ENCODE measurements at regions not wholly inside any gene's neighbourhood (a gene's known extent, or its start where the extent isn't known, plus 50 kb on each side); places are given as distances from the start of the nearest gene placed in this dataset.
"Not testable (repeated sequence)": the region's sequence is repeated elsewhere in the genome, so short reads cannot be mapped to it uniquely, and the experiment has no call there.

- H3K36me3 ChIP-seq = no peaks in the 10 kb centered on the region
- no peak overlapping the region for H3K4me3 ChIP-seq
- no peak for DNase-seq
- H3K4me1 ChIP-seq = no peaks in the 10 kb centered on the region
- no peak overlapping the region for H3K27ac ChIP-seq
- no peaks in the 10 kb centered on the region for H3K27me3 ChIP-seq
- no peaks in the 10 kb centered on the region for H3K9me3 ChIP-seq (replicated peaks)
Measured at GRCh38 chr4:148557793-148558192, 115.6 kb upstream of the NR3C2 start.

GRCh38 chr4:148550788-148551187 is 108.6 kb upstream of the NR3C2 start:
- no peaks in the 10 kb centered on the region for H3K9me3 ChIP-seq (replicated peaks)
- H3K4me1 ChIP-seq = no peaks in the 10 kb centered on the region
- no peak for DNase-seq
- no peaks in the 10 kb centered on the region for H3K36me3 ChIP-seq
- no peaks in the 10 kb centered on the region for H3K27me3 ChIP-seq
- H3K4me3 ChIP-seq = no peak overlapping the region
- no peak overlapping the region for H3K27ac ChIP-seq

- DNase-seq = no peak
Measured at GRCh38 chr4:148542922-148543623, 100.9 kb upstream of the NR3C2 start.

GRCh38 chr4:148540622-148541326 is 98.6 kb upstream of the NR3C2 start:
- no peaks in the 10 kb centered on the region for H3K9me3 ChIP-seq (replicated peaks)
- no peak for DNase-seq
- H3K36me3 ChIP-seq = no peaks in the 10 kb centered on the region
- no peaks in the 10 kb centered on the region for H3K4me1 ChIP-seq
- no peaks in the 10 kb centered on the region for H3K27me3 ChIP-seq
- H3K27ac ChIP-seq = no peak overlapping the region
- no peak overlapping the region for H3K4me3 ChIP-seq

More at GRCh38 chr4:148542922-148543623, 100.9 kb upstream of the NR3C2 start:
- Histone ChIP-seq H3K27ac (no peak overlapping the region), H3K4me1 (no peaks in the 10 kb centered on the region), H3K27me3 (no peaks in the 10 kb centered on the region), H3K9me3 (replicated peaks) (no peaks in the 10 kb centered on the region), H3K4me3 (no peak overlapping the region), H3K36me3 (no peaks in the 10 kb centered on the region)

- no peak for DNase-seq
- Histone ChIP-seq H3K27ac (no peak overlapping the region), H3K36me3 (no peaks in the 10 kb centered on the region), H3K27me3 (no peaks in the 10 kb centered on the region), H3K9me3 (replicated peaks) (no peaks in the 10 kb centered on the region), H3K4me1 (no peaks in the 10 kb centered on the region), H3K4me3 (no peak overlapping the region)
Measured at GRCh38 chr4:148539387-148539786, 97.2 kb upstream of the NR3C2 start.

- H3K4me3 ChIP-seq; H3K9me3 ChIP-seq (replicated peaks); H3K27me3 ChIP-seq; DNase-seq; H3K4me1 ChIP-seq; H3K27ac ChIP-seq; H3K36me3 ChIP-seq: not testable (repeated sequence)
Measured at GRCh38 chr4:148533851-148534250, 91.6 kb upstream of the NR3C2 start.

- no peak for DNase-seq
- no peaks in the 10 kb centered on the region for H3K36me3 ChIP-seq
- no peak overlapping the region for H3K27ac ChIP-seq
- no peaks in the 10 kb centered on the region for H3K27me3 ChIP-seq
- H3K4me3 ChIP-seq = no peak overlapping the region
- H3K4me1 ChIP-seq = no peaks in the 10 kb centered on the region
- no peaks in the 10 kb centered on the region for H3K9me3 ChIP-seq (replicated peaks)
Measured at GRCh38 chr4:148530114-148530513, 87.9 kb upstream of the NR3C2 start.

- Histone ChIP-seq H3K4me1 (no peaks in the 10 kb centered on the region), H3K27ac (no peak overlapping the region), H3K36me3 (no peaks in the 10 kb centered on the region), H3K27me3 (no peaks in the 10 kb centered on the region), H3K9me3 (replicated peaks) (no peaks in the 10 kb centered on the region), H3K4me3 (no peak overlapping the region)
- no peak for DNase-seq
Measured at GRCh38 chr4:148527571-148527970, 85.4 kb upstream of the NR3C2 start.

- Histone ChIP-seq H3K4me3 (no peak overlapping the region), H3K4me1 (no peaks in the 10 kb centered on the region), H3K9me3 (replicated peaks) (no peaks in the 10 kb centered on the region), H3K27me3 (no peaks in the 10 kb centered on the region), H3K27ac (no peak overlapping the region), H3K36me3 (no peaks in the 10 kb centered on the region)
- DNase-seq = no peak
Measured at GRCh38 chr4:148522995-148523394, 80.8 kb upstream of the NR3C2 start.

GRCh38 chr4:148515248-148515647 is 73.0 kb upstream of the NR3C2 start:
- Histone ChIP-seq H3K27ac (no peak overlapping the region), H3K4me3 (no peak overlapping the region), H3K4me1 (no peaks in the 10 kb centered on the region), H3K27me3 (no peaks in the 10 kb centered on the region), H3K9me3 (replicated peaks) (no peaks in the 10 kb centered on the region), H3K36me3 (no peaks in the 10 kb centered on the region)
- no peak for DNase-seq

- no peak overlapping the region for H3K4me3 ChIP-seq
Measured at GRCh38 chr4:148514581-148514980, 72.4 kb upstream of the NR3C2 start.

GRCh38 chr4:148514041-148514440 is 71.8 kb upstream of the NR3C2 start:
- Histone ChIP-seq H3K4me3 (no peak overlapping the region), H3K4me1 (no peaks in the 10 kb centered on the region), H3K36me3 (no peaks in the 10 kb centered on the region), H3K27me3 (no peaks in the 10 kb centered on the region), H3K27ac (no peak overlapping the region), H3K9me3 (replicated peaks) (no peaks in the 10 kb centered on the region)
- no peak for DNase-seq

More at GRCh38 chr4:148514581-148514980, 72.4 kb upstream of the NR3C2 start:
- no peak for DNase-seq
- H3K27me3 ChIP-seq = no peaks in the 10 kb centered on the region
- H3K4me1 ChIP-seq = no peaks in the 10 kb centered on the region
- no peaks in the 10 kb centered on the region for H3K36me3 ChIP-seq
- H3K9me3 ChIP-seq (replicated peaks) = no peaks in the 10 kb centered on the region
- no peak overlapping the region for H3K27ac ChIP-seq

- Histone ChIP-seq H3K27ac (no peak overlapping the region), H3K9me3 (replicated peaks) (no peaks in the 10 kb centered on the region)
- no peak for DNase-seq
Measured at GRCh38 chr4:148510211-148510610, 68.0 kb upstream of the NR3C2 start.

GRCh38 chr4:148503681-148504080 is 61.5 kb upstream of the NR3C2 start:
- Histone ChIP-seq H3K36me3 (no peaks in the 10 kb centered on the region), H3K27ac (no peak overlapping the region), H3K4me3 (no peak overlapping the region), H3K9me3 (replicated peaks) (no peaks in the 10 kb centered on the region), H3K4me1 (no peaks in the 10 kb centered on the region), H3K27me3 (no peaks in the 10 kb centered on the region)
- DNase-seq = no peak

More at GRCh38 chr4:148510211-148510610, 68.0 kb upstream of the NR3C2 start:
- H3K36me3 ChIP-seq = no peaks in the 10 kb centered on the region
- H3K4me3 ChIP-seq = no peak overlapping the region
- no peaks in the 10 kb centered on the region for H3K4me1 ChIP-seq
- H3K27me3 ChIP-seq = no peaks in the 10 kb centered on the region

- no peaks in the 10 kb centered on the region for H3K36me3 ChIP-seq
- H3K27ac ChIP-seq = no peak overlapping the region
- no peak overlapping the region for H3K4me3 ChIP-seq
- no peak for DNase-seq
- no peaks in the 10 kb centered on the region for H3K27me3 ChIP-seq
- H3K4me1 ChIP-seq = no peaks in the 10 kb centered on the region
- no peaks in the 10 kb centered on the region for H3K9me3 ChIP-seq (replicated peaks)
Measured at GRCh38 chr4:148497258-148497657, 55.0 kb upstream of the NR3C2 start.

GRCh38 chr4:148495463-148495862 is 53.2 kb upstream of the NR3C2 start:
- H3K36me3 ChIP-seq = no peaks in the 10 kb centered on the region
- no peak for DNase-seq

More at GRCh38 chr4:148495463-148495862, 53.2 kb upstream of the NR3C2 start:
- Histone ChIP-seq H3K27ac (no peak overlapping the region), H3K9me3 (replicated peaks) (no peaks in the 10 kb centered on the region), H3K4me3 (no peak overlapping the region), H3K4me1 (no peaks in the 10 kb centered on the region), H3K27me3 (no peaks in the 10 kb centered on the region)
